Uterus (tissue), 2 donors: ENCODE measurements at regions not wholly inside any gene's neighbourhood (a gene's known extent, or its start where the extent isn't known, plus 50 kb on each side); places are given as distances from the start of the nearest gene placed in this dataset.

Experiments
- POLR2A ChIP-seq, 2 donors: fragments of 450-650 bp; IDR thresholded peaks; one replicate each; pipeline ENCODE4 v1.6.1; 2016; ENCODE audit warnings: antibody characterized with exemption in 2 of 2, mild to moderate bottlenecking in 1 of 2, moderate library complexity in 1 of 2
- TF ChIP-seq, protein P1 (sequence below), 4 experiments: fragments of 200-600 bp in 2 of 4; fragments of 450-650 bp in 2 of 4; sonication (generic) in 2 of 4; IDR thresholded peaks; one replicate each; pipeline ENCODE4 v1.5.1; 2016 to 2019; ENCODE audit warnings: antibody characterized with exemption in 4 of 4, mild to moderate bottlenecking in 2 of 4, moderate library complexity in 1 of 4

DNA sequence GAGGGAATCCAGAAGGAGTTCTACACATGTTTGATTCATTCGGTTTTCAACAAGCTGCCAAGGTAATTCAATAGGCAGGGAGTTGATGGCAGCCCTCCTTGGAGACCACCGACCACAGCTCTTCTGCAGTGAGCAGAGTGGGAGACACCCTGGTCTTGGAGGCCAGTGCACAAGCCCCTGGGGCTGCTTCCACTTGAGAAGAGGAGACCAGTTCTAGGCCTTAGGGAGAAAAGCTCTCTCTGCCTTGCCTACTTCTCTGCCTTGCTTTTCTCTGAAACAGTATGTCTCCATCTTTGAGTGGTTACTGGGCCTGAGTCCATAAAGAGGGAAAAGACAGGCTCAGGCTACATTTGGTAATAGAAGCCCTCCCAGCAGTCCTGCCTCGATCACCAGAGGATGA, 671.9 kb downstream of the UQCRFS1 start:
- TF ChIP-seq, protein P1, sequence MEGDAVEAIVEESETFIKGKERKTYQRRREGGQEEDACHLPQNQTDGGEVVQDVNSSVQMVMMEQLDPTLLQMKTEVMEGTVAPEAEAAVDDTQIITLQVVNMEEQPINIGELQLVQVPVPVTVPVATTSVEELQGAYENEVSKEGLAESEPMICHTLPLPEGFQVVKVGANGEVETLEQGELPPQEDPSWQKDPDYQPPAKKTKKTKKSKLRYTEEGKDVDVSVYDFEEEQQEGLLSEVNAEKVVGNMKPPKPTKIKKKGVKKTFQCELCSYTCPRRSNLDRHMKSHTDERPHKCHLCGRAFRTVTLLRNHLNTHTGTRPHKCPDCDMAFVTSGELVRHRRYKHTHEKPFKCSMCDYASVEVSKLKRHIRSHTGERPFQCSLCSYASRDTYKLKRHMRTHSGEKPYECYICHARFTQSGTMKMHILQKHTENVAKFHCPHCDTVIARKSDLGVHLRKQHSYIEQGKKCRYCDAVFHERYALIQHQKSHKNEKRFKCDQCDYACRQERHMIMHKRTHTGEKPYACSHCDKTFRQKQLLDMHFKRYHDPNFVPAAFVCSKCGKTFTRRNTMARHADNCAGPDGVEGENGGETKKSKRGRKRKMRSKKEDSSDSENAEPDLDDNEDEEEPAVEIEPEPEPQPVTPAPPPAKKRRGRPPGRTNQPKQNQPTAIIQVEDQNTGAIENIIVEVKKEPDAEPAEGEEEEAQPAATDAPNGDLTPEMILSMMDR (IDR thresholded peaks at IDR 0.05), result no peak
- no peak for TF ChIP-seq POLR2A (IDR thresholded peaks at IDR 0.05)
